Activated T-cell treated with anti-CD3 and anti-CD28 coated beads, Interleukin-2, amount 50 U/mL, for 24 hours (primary cell): ENCODE measurements at regions not wholly inside any gene's neighbourhood (a gene's known extent, or its start where the extent isn't known, plus 50 kb on each side); places are given as distances from the start of the nearest gene placed in this dataset.
"Not testable (repeated sequence)": the region's sequence is repeated elsewhere in the genome, so short reads cannot be mapped to it uniquely, and the experiment has no call there.

Source experiments
- DNase-seq: peaks from one replicate; pipeline ENCODE4 v3.0.0-alpha.2; 2020
- H3K27ac Mint-ChIP-seq: 2 replicates; pipeline ENCODE4 v1.8.0; 2020; ENCODE audit warnings: mild to moderate bottlenecking, mixed read lengths
- H3K27me3 Mint-ChIP-seq: 2 replicates; pipeline ENCODE4 v1.8.0; 2020; ENCODE audit warnings: mixed read lengths
- H3K36me3 Mint-ChIP-seq: 2 replicates; pipeline ENCODE4 v1.8.0; 2020; ENCODE audit warnings: low read depth, mixed read lengths
- H3K4me1 Mint-ChIP-seq: 2 replicates; pipeline ENCODE4 v1.8.0; 2020; ENCODE audit warnings: low read depth, mixed read lengths
- H3K4me3 Mint-ChIP-seq: 2 replicates; pipeline ENCODE4 v1.8.0; 2020; ENCODE audit warnings: mild to moderate bottlenecking, moderate library complexity, mixed read lengths
- H3K9me3 Mint-ChIP-seq: 2 replicates; pipeline ENCODE4 v1.8.0; 2020; ENCODE audit warnings: mixed read lengths

- DNase-seq, H3K9me3 Mint-ChIP-seq, H3K4me1 Mint-ChIP-seq, H3K36me3 Mint-ChIP-seq, H3K4me3 Mint-ChIP-seq, H3K27ac Mint-ChIP-seq, H3K27me3 Mint-ChIP-seq: not testable (repeated sequence)
Measured at GRCh38 chr10:47661955-47662577, 101.3 kb downstream of the SYT15B start.

GRCh38 chr10:47656732-47657131 is 106.7 kb downstream of the SYT15B start:
- not testable (repeated sequence) for H3K4me1 Mint-ChIP-seq, H3K27ac Mint-ChIP-seq, DNase-seq, H3K27me3 Mint-ChIP-seq, H3K36me3 Mint-ChIP-seq, H3K4me3 Mint-ChIP-seq, H3K9me3 Mint-ChIP-seq

DNA sequence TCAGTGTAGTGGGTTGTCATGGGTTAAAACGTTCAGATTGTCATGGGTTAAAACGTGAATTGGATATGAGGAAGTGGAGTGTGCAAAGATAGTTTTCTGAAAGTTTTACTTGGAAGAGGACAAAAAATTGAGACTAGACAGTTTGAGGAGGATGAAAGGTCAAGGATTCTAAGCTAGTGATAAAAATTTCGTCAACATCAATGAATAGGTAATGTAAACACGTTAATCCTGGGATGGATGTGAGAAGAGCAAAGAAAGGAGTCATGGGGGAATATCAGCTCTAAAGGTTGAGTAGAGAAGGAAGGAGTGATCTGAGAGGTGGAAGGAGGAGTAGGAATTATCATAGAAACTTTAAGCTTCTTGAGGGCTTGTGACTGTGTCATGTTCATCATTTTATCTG is 109.2 kb downstream of the SYT15B start:
- DNase-seq, H3K36me3 Mint-ChIP-seq, H3K4me1 Mint-ChIP-seq, H3K4me3 Mint-ChIP-seq, H3K27me3 Mint-ChIP-seq, H3K27ac Mint-ChIP-seq, H3K9me3 Mint-ChIP-seq: not testable (repeated sequence)

- not testable (repeated sequence) for H3K9me3 Mint-ChIP-seq, H3K36me3 Mint-ChIP-seq, H3K4me3 Mint-ChIP-seq, H3K27ac Mint-ChIP-seq, DNase-seq, H3K4me1 Mint-ChIP-seq, H3K27me3 Mint-ChIP-seq
Measured at GRCh38 chr10:47648594-47648993, 114.8 kb downstream of the SYT15B start.

DNA sequence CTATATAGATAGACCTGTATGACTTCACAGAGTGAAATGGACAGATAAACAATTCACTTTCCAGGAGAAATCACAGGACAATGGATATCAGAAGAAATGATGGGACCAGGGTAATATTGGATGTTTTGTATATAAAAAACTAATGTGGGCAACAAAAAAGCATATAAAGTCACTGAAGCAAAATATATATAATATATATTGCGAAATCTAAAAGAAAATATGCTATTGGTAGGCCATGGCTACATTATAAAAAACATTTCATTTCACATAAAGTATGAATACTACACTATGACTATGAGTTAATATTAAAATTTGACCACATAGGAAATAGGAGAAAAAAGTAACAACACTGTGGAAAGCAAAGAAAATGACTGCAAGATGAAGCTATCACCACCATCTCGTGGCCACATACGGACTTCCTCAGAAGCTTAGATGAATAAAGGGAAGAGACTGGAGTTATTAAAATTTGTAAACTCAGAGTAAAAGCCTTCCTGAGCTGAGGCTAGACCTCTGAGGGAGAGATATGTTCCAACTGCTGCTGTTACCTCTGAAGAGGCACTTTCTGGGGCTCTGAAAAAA is 115.8 kb downstream of the SYT15B start:
- H3K9me3 Mint-ChIP-seq, H3K27me3 Mint-ChIP-seq, H3K27ac Mint-ChIP-seq, H3K4me3 Mint-ChIP-seq, DNase-seq, H3K4me1 Mint-ChIP-seq, H3K36me3 Mint-ChIP-seq: not testable (repeated sequence)

GRCh38 chr10:47646686-47647273 is 116.6 kb downstream of the SYT15B start:
- not testable (repeated sequence) for H3K9me3 Mint-ChIP-seq, DNase-seq

DNA sequence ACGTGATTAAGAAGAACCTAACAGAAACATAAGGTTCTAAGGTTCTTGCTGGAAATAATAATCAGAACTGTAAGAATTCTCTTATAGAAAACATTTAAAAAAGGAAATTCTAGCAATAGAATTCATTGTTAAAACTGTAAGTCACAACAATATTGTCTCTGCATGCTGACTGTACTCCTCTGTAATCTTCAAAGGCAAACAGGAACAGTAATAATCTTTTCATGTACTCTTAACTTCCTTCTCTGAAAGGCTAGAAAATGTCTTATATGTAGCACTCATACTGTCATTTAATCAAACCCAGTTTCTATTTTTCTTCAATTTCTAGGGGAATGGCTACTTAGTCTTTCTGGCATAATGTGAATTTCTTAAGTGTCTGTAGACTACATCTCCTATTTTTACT is 103.5 kb upstream of the AGAP9 start:
- not testable (repeated sequence) for H3K27me3 Mint-ChIP-seq, H3K27ac Mint-ChIP-seq, H3K4me3 Mint-ChIP-seq, H3K4me1 Mint-ChIP-seq, H3K9me3 Mint-ChIP-seq, DNase-seq, H3K36me3 Mint-ChIP-seq

More at GRCh38 chr10:47646686-47647273, 116.6 kb downstream of the SYT15B start:
- not testable (repeated sequence) for H3K4me1 Mint-ChIP-seq, H3K27ac Mint-ChIP-seq, H3K4me3 Mint-ChIP-seq, H3K27me3 Mint-ChIP-seq, H3K36me3 Mint-ChIP-seq

GRCh38 chr10:47622719-47623118 is 99.3 kb upstream of the AGAP9 start:
- H3K27ac Mint-ChIP-seq, DNase-seq: not testable (repeated sequence)

GRCh38 chr10:47619300-47620012 is 96.0 kb upstream of the AGAP9 start:
- not testable (repeated sequence) for H3K27me3 Mint-ChIP-seq, H3K9me3 Mint-ChIP-seq, H3K36me3 Mint-ChIP-seq, H3K4me1 Mint-ChIP-seq, H3K27ac Mint-ChIP-seq, DNase-seq, H3K4me3 Mint-ChIP-seq

More at GRCh38 chr10:47622719-47623118, 99.3 kb upstream of the AGAP9 start:
- not testable (repeated sequence) for H3K9me3 Mint-ChIP-seq, H3K4me1 Mint-ChIP-seq, H3K36me3 Mint-ChIP-seq, H3K4me3 Mint-ChIP-seq, H3K27me3 Mint-ChIP-seq

GRCh38 chr10:47609311-47609710 is 85.9 kb upstream of the AGAP9 start:
- DNase-seq, H3K4me3 Mint-ChIP-seq, H3K36me3 Mint-ChIP-seq, H3K27ac Mint-ChIP-seq, H3K9me3 Mint-ChIP-seq, H3K27me3 Mint-ChIP-seq, H3K4me1 Mint-ChIP-seq: not testable (repeated sequence)

DNA sequence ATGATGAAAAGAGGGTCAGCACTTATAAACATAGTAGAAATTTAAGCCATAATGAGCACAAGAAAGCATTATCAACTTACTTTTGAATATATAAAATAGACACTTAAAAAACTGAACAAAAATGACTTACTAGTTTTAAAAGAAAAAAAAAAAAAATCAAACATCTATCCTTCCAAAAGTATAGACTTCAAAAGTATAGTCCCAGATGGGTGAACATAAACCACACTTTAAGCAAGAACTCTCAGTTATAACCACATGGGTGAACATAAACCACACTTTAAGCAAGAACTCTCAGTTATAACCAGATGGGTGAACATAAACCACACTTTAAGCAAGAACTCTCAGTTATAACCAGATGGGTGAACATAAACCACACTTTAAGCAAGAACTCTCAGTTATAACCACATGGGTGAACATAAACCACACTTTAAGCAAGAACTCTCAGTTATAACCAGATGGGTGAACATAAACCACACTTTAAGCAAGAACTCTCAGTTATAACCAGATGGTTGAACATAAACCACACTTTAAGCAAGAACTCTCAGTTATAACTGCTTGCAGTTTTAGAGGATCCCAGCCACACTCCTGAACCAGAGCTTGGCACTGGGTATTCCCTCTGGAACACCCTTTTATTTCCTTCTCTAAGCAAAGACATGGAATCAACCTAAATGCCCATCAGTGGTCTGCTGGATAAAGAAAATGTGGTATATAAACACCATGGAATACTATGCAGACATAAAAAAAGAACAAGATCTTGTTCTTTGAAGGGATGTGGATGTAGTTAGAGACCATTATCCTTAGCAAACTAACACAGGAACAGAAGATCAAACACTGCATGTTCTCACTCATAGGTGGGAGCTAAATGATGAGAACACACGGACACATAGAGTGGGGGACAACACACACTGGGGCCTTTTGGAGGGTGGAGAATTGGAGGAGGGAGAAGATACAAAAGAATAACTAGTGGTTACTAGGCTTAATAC is 82.6 kb upstream of the AGAP9 start:
- not testable (repeated sequence) for H3K36me3 Mint-ChIP-seq, H3K27ac Mint-ChIP-seq, H3K9me3 Mint-ChIP-seq, H3K4me1 Mint-ChIP-seq, H3K4me3 Mint-ChIP-seq, H3K27me3 Mint-ChIP-seq, DNase-seq

DNA sequence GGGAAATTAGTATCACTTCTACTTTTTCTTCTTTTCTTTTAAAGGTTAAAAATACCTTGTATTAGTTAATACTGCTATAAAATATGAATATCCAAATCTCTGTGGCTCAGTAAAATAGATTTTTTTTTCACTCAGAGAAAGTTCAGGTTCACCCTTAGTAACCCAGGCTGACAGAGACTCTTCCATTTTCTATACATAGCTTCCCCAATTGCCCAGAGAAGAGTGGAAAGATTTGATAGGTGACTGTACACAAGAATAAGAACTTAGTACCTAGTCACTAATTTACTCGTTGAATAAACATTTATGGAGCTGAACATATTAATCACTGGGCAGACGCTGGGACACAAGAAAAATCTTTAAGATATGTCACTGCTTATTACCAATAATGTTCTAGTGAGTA is 77.2 kb upstream of the AGAP9 start:
- H3K4me3 Mint-ChIP-seq, DNase-seq, H3K27me3 Mint-ChIP-seq, H3K4me1 Mint-ChIP-seq, H3K36me3 Mint-ChIP-seq, H3K9me3 Mint-ChIP-seq, H3K27ac Mint-ChIP-seq: not testable (repeated sequence)

DNA sequence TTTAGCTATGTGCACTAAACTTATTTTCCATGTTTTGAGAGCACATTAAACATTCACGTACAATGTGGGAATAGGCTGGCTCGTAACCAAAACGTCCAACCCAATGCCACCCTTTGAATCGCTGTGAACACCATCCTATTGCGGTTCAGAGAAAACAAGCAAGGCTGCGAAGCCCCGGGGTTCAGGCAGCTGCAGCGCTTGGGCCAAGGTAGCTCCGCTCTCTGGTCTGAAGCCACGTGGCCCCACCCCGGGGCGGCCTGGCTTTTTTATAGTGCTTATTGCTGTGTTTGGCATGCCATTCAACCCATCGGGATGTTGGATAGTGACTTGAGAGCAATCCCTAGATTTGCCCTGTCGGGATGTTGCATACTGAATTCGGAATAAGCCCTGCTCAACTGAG is 76.7 kb upstream of the AGAP9 start:
- H3K36me3 Mint-ChIP-seq, H3K27me3 Mint-ChIP-seq: not testable (repeated sequence)

GRCh38 chr10:47599657-47600056 is 76.2 kb upstream of the AGAP9 start:
- DNase-seq, H3K27me3 Mint-ChIP-seq, H3K9me3 Mint-ChIP-seq, H3K27ac Mint-ChIP-seq, H3K36me3 Mint-ChIP-seq, H3K4me3 Mint-ChIP-seq, H3K4me1 Mint-ChIP-seq: not testable (repeated sequence)

More for the DNA sequence above, 76.7 kb upstream of the AGAP9 start:
- not testable (repeated sequence) for H3K4me1 Mint-ChIP-seq, DNase-seq, H3K27ac Mint-ChIP-seq, H3K4me3 Mint-ChIP-seq, H3K9me3 Mint-ChIP-seq
